ENCODE measurements at regions not wholly inside any gene's neighbourhood (a gene's known extent, or its start where the extent isn't known, plus 50 kb on each side); places are given as distances from the start of the nearest gene placed in this dataset.

- DNase-seq (ENCODE audit: low read depth) (no peak), FAIRE-seq (no peak)
- Histone ChIP-seq H3K4me2 (ENCODE audit: low read length) (peak overlapping the region; percentile 19), H3K4me1 (ENCODE audit: insufficient read depth, low read length) (peaks cover 2% of the 10 kb centered on the region), H3K4me3 (ENCODE audit: insufficient read depth, low read depth, low read length) (no peak overlapping the region), H3K79me2 (ENCODE audit: insufficient read depth, low read length) (no peaks in the 10 kb centered on the region), H4K20me1 (ENCODE audit: insufficient read depth, low read length) (no peaks in the 10 kb centered on the region), H3K9me3 (ENCODE audit: insufficient read depth, low read depth, low read length) (peaks cover 2% of the 10 kb centered on the region), H3K9ac (ENCODE audit: low read length) (no peak overlapping the region), H3K36me3 (ENCODE audit: insufficient read depth, low read length) (no peaks in the 10 kb centered on the region), H2AFZ (ENCODE audit: low read depth, low read length) (no peak overlapping the region), H3K27me3 (ENCODE audit: insufficient read depth, low read length) (no peaks in the 10 kb centered on the region), H3K27ac (ENCODE audit: low read depth, low read length) (no peak overlapping the region)
- peaks cover 5% of the 10 kb centered on the region for H3K9me3 Mint-ChIP-seq (ENCODE audit: unreplicated experiment)
- no peak overlapping the region for H3K27ac Mint-ChIP-seq (ENCODE audit: unreplicated experiment)
- H3K4me1 Mint-ChIP-seq (ENCODE audit: low read depth, unreplicated experiment), result no peaks in the 10 kb centered on the region
- H3K36me3 Mint-ChIP-seq (ENCODE audit: low read depth, unreplicated experiment), result no peaks in the 10 kb centered on the region
- no peak overlapping the region for H3K4me3 Mint-ChIP-seq (ENCODE audit: unreplicated experiment)
- TF ChIP-seq EZH2 (IDR thresholded peaks at IDR 0.05; ENCODE audit: insufficient read depth, low read length) (no peak), CTCF (IDR thresholded peaks at IDR 0.05; ENCODE audit: insufficient read depth, low read depth, low read length) (no peak)
- H3K27me3 Mint-ChIP-seq (ENCODE audit: low read depth, unreplicated experiment), result peaks cover 2% of the 10 kb centered on the region
Observed at GRCh38 chr21:32918478-32919120, 107.1 kb upstream of the OLIG2 start.

GRCh38 chr21:32920474-32920873, 105.3 kb upstream of the OLIG2 start:
- no peak for FAIRE-seq
- H3K9ac ChIP-seq (ENCODE audit: low read length), result no peak overlapping the region
- H3K4me3 ChIP-seq (ENCODE audit: insufficient read depth, low read depth, low read length), result no peak overlapping the region
- H3K4me1 ChIP-seq (ENCODE audit: insufficient read depth, low read length), result peaks cover 2% of the 10 kb centered on the region
- H3K27ac Mint-ChIP-seq (ENCODE audit: unreplicated experiment), result no peak overlapping the region
- H4K20me1 ChIP-seq (ENCODE audit: insufficient read depth, low read length), result no peaks in the 10 kb centered on the region
- no peaks in the 10 kb centered on the region for H3K79me2 ChIP-seq (ENCODE audit: insufficient read depth, low read length)
- H3K9me3 Mint-ChIP-seq (ENCODE audit: unreplicated experiment), result peaks cover 12% of the 10 kb centered on the region
- no peak overlapping the region for H3K4me2 ChIP-seq (ENCODE audit: low read length)
- H3K27me3 Mint-ChIP-seq (ENCODE audit: low read depth, unreplicated experiment), result peaks cover 2% of the 10 kb centered on the region
- H3K36me3 Mint-ChIP-seq (ENCODE audit: low read depth, unreplicated experiment), result no peaks in the 10 kb centered on the region
- peaks cover 2% of the 10 kb centered on the region for H3K9me3 ChIP-seq (ENCODE audit: insufficient read depth, low read depth, low read length)
- no peaks in the 10 kb centered on the region for H3K4me1 Mint-ChIP-seq (ENCODE audit: low read depth, unreplicated experiment)
- H3K4me3 Mint-ChIP-seq (ENCODE audit: unreplicated experiment), result no peak overlapping the region
- no peak overlapping the region for H3K27ac ChIP-seq (ENCODE audit: low read depth, low read length)
- no peaks in the 10 kb centered on the region for H3K27me3 ChIP-seq (ENCODE audit: insufficient read depth, low read length)
- no peak for DNase-seq (ENCODE audit: low read depth)
- no peaks in the 10 kb centered on the region for H3K36me3 ChIP-seq (ENCODE audit: insufficient read depth, low read length)
- no peak overlapping the region for H2AFZ ChIP-seq (ENCODE audit: low read depth, low read length)
- TF ChIP-seq EZH2 (IDR thresholded peaks at IDR 0.05; ENCODE audit: insufficient read depth, low read length), result no peak
- TF ChIP-seq CTCF (IDR thresholded peaks at IDR 0.05; ENCODE audit: insufficient read depth, low read depth, low read length), result no peak

GRCh38 chr21:32921632-32922230, 104.0 kb upstream of the OLIG2 start:
- no peak for TF ChIP-seq EZH2 (IDR thresholded peaks at IDR 0.05; ENCODE audit: insufficient read depth, low read length)
- TF ChIP-seq CTCF (IDR thresholded peaks at IDR 0.05; ENCODE audit: insufficient read depth, low read depth, low read length), result peak; percentile 16

More at GRCh38 chr21:32921632-32922230, 104.0 kb upstream of the OLIG2 start:
- Histone ChIP-seq H3K9ac (ENCODE audit: low read length) (no peak overlapping the region), H3K79me2 (ENCODE audit: insufficient read depth, low read length) (no peaks in the 10 kb centered on the region), H3K4me3 (ENCODE audit: insufficient read depth, low read depth, low read length) (no peak overlapping the region), H3K4me2 (ENCODE audit: low read length) (no peak overlapping the region), H4K20me1 (ENCODE audit: insufficient read depth, low read length) (no peaks in the 10 kb centered on the region), H3K9me3 (ENCODE audit: insufficient read depth, low read depth, low read length) (peaks cover 2% of the 10 kb centered on the region), H3K27me3 (ENCODE audit: insufficient read depth, low read length) (no peaks in the 10 kb centered on the region), H2AFZ (ENCODE audit: low read depth, low read length) (no peak overlapping the region), H3K36me3 (ENCODE audit: insufficient read depth, low read length) (no peaks in the 10 kb centered on the region), H3K4me1 (ENCODE audit: insufficient read depth, low read length) (peaks cover 2% of the 10 kb centered on the region), H3K27ac (ENCODE audit: low read depth, low read length) (no peak overlapping the region)
- no peak overlapping the region for H3K4me3 Mint-ChIP-seq (ENCODE audit: unreplicated experiment)
- peaks cover 2% of the 10 kb centered on the region for H3K27me3 Mint-ChIP-seq (ENCODE audit: low read depth, unreplicated experiment)
- no peak for FAIRE-seq
- no peak for DNase-seq (ENCODE audit: low read depth)
- H3K9me3 Mint-ChIP-seq (ENCODE audit: unreplicated experiment), result peaks cover 15% of the 10 kb centered on the region
- H3K4me1 Mint-ChIP-seq (ENCODE audit: low read depth, unreplicated experiment), result no peaks in the 10 kb centered on the region
- H3K27ac Mint-ChIP-seq (ENCODE audit: unreplicated experiment), result no peak overlapping the region
- no peaks in the 10 kb centered on the region for H3K36me3 Mint-ChIP-seq (ENCODE audit: low read depth, unreplicated experiment)
